ENCODE measurements at regions not wholly inside any gene's neighbourhood (a gene's known extent, or its start where the extent isn't known, plus 50 kb on each side); places are given as distances from the start of the nearest gene placed in this dataset.

DNA sequence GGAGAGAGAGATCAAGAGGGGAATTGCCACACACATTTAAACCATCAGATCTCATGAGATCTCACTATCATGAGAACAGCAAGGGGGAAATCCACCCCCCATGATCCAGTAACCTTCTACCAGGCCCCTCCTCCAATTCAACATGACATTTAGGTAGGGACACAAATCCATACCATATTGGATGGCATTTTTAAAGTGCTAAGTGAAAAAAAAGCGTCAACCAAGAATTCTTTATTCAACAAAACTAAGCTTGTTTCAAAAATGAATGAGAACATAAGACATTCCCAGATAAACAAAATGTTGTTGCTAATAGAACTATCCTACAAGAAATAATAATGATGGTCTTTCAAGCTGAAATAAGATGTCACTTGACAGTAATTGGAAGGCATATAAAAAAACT lies 626.2 kb upstream of the LRRTM1 start:
- TF ChIP-seq, protein P1, sequence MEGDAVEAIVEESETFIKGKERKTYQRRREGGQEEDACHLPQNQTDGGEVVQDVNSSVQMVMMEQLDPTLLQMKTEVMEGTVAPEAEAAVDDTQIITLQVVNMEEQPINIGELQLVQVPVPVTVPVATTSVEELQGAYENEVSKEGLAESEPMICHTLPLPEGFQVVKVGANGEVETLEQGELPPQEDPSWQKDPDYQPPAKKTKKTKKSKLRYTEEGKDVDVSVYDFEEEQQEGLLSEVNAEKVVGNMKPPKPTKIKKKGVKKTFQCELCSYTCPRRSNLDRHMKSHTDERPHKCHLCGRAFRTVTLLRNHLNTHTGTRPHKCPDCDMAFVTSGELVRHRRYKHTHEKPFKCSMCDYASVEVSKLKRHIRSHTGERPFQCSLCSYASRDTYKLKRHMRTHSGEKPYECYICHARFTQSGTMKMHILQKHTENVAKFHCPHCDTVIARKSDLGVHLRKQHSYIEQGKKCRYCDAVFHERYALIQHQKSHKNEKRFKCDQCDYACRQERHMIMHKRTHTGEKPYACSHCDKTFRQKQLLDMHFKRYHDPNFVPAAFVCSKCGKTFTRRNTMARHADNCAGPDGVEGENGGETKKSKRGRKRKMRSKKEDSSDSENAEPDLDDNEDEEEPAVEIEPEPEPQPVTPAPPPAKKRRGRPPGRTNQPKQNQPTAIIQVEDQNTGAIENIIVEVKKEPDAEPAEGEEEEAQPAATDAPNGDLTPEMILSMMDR (IDR thresholded peaks at IDR 0.05; ENCODE audit: low read depth, low read length), result no peak
- no peak overlapping the region for H3K4me3 ChIP-seq (ENCODE audit: low read depth, low read length)

DNA sequence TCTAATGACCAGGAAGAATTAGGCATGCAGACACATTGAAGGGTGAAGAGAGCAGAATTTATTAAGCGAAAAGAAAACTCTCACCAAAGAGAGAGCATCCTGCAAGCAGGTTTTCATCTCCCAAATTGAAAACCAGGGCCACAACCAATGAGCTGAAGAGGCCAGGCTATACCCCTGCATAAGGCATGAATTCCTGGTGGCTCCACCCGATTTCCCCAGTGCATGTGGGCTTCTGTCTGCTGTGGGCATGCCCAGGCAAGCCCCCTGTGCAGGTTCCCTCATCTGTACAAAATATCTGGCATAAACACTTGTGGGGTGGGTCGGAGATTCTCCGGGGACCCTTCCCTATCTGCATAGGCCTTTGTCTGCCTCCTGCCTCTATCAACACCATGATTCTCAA lies 621.6 kb upstream of the LRRTM1 start:
- TF ChIP-seq, protein P1 (IDR thresholded peaks at IDR 0.05; ENCODE audit: low read depth, low read length), result no peak
- H3K4me3 ChIP-seq (ENCODE audit: low read depth, low read length), result no peak overlapping the region

DNA sequence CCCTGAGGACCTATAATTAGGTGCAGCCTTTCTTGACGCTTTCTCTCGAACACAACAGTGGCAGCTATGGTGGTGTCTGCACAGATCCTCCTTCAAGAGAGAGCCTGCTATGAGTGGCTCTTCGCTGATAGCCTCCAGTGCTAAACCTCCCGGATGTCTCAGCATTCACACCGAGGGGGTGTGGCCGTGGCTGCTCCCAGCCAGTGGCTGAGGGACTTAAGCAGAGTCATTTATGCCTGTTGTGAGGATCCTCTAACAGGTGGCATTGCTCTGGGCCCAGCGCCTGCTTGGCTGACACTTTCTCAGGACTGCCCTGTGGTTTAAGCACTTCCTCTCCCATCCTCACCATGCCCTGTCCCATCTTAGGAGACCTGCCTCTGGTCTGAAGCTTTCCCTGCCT lies 592.0 kb upstream of the LRRTM1 start:
- H3K4me3 ChIP-seq (ENCODE audit: low read depth, low read length), result no peak overlapping the region
- TF ChIP-seq, protein P1 (IDR thresholded peaks at IDR 0.05; ENCODE audit: low read depth, low read length), result no peak

DNA sequence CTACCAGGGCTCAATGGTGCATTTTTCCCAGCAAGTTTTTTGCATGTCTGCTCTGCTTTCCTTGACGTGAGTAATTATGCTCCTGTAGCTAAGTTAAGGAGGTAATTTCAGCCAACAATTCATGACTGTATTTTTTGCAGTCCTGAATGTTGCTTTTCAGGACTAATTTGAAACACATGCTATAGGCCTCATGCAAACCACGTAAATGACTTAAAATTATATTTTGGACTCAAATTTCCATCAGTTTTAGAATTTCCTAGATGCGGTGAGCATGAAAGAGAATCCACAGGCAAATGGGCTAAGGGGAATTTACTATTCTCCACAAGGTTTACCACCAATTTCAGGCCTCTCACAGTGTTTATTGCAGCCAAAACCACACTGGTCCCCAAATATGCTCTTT lies 589.9 kb upstream of the LRRTM1 start:
- TF ChIP-seq, protein P1 (IDR thresholded peaks at IDR 0.05; ENCODE audit: low read depth, low read length), result no peak
- no peak overlapping the region for H3K4me3 ChIP-seq (ENCODE audit: low read depth, low read length)

DNA sequence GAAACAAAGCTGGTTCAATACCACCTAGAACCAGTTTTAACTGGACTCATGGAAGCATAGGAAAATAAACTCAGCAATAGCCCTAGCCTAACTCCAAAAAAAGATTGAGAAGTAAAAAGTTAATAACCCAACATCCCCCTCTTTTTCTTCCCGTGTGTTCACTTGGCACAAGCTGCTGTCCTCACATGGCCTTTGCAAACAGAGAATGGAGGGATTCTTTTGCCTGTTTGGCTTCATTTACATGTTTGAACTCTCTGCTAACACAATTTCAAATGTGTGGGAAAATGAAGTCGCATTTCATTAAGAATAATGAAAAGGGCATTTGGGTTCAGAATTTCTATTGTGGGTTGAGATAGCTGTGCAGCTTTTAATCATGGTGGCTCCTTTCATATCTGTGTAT lies 589.2 kb upstream of the LRRTM1 start:
- TF ChIP-seq, protein P1 (IDR thresholded peaks at IDR 0.05; ENCODE audit: low read depth, low read length), result no peak
- H3K4me3 ChIP-seq (ENCODE audit: low read depth, low read length), result no peak overlapping the region

DNA sequence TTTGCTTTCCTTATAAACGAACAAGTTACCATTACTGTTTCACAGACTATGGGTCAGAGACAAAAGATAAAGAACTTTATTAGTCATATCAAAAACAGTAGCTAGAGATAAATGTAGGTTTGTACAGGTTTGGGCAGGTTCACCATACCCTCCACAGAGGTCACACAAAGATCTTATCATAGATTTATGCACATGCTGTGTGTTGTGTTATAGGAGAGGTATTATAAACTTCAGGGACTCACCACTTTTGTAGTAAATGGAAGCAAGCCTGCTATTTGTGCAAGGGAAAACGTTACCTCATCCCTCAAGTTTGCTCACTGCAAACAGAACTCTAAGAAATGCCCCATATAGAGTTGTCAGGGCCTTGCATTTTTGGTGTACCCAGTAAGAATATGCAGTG lies 584.5 kb upstream of the LRRTM1 start:
- H3K4me3 ChIP-seq (ENCODE audit: low read depth, low read length), result no peak overlapping the region

DNA sequence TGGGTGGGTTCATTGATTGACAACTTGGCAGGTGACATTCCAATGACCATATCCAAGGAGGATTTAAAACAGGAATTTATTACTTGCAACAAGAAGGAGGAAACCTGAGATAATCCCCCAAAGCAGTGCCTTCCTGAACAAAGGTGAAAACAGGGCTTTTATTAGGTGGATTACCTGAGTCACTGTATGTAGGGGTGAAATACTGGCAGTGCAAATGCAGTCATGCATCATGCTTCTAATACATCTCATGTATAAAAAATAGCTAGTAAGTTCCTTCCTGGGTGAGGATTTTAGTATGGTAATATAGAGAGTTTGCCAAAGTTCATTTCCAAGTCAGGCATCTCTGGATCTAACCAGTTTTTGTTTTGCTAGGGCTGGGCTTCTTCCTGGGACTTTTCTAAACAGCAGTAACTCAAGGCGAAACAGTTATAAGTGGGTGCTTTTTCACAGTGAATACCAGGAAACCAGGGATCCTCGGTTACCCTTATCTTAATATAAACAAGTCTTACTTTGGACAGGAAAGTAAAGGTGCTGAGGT lies 583.4 kb upstream of the LRRTM1 start:
- TF ChIP-seq, protein P1 (IDR thresholded peaks at IDR 0.05; ENCODE audit: low read depth, low read length), result no peak
- no peak overlapping the region for H3K4me3 ChIP-seq (ENCODE audit: low read depth, low read length)

More for the DNA sequence above, 584.5 kb upstream of the LRRTM1 start:
- TF ChIP-seq, protein P1 (IDR thresholded peaks at IDR 0.05; ENCODE audit: low read depth, low read length), result no peak
